HEK293 (cell line): ENCODE measurements at regions not wholly inside any gene's neighbourhood (a gene's known extent, or its start where the extent isn't known, plus 50 kb on each side); places are given as distances from the start of the nearest gene placed in this dataset.
A peak's percentile ranks its signal among the peaks of the same experiment; 100 is the strongest.

Source experiments
- CTCF ChIA-PET: fragments of 350-600 bp; formaldehyde crosslinking; extraction: SDS; loops from one replicate; lab custom pipeline; 2021; ENCODE audit warnings: antibody characterized with exemption; lab: Yijun Ruan, JAX
- POLR2A ChIA-PET: fragments of 300-600 bp; formaldehyde crosslinking; extraction: SDS; loops from one replicate; lab custom pipeline; 2020; ENCODE audit warnings: antibody characterized with exemption, inconsistent platforms; lab: Yijun Ruan, JAX
- H3K27ac ChIP-seq: fragments of 200-500 bp; sonication (Bioruptor generic); 2 replicates; pipeline ENCODE4 v1.5.1; 2014; ENCODE audit warnings: low read depth, low read length, control low read depth, inconsistent platforms; ENCODE audit errors: extremely low read depth
- H3K36me3 ChIP-seq, 2 experiments: fragments of 200-500 bp in 1 of 2; sonication (Bioruptor generic) in 1 of 2; 1 replicate in 1 of 2; 2 replicates in 1 of 2; pipeline ENCODE4 v1.5.1; 2014 to 2017; ENCODE audit warnings: inconsistent platforms in 2 of 2, low read length in 2 of 2; ENCODE audit not compliant: control insufficient read depth in 2 of 2, insufficient read depth in 1 of 2
- H3K4me1 ChIP-seq: fragments of 200-500 bp; sonication (Bioruptor generic); 2 replicates; pipeline ENCODE4 v1.5.1; 2014; ENCODE audit warnings: mild to moderate bottlenecking, low read length, inconsistent platforms; ENCODE audit not compliant: control insufficient read depth, insufficient read depth
- H3K4me3 ChIP-seq: 2 replicates; pipeline ENCODE4 v1.5.1; 2011; ENCODE audit warnings: low read depth, mild to moderate bottlenecking, control low read depth, low read length, moderate library complexity
- H3K9me3 ChIP-seq: fragments of 200-500 bp; sonication (Bioruptor generic); 2 replicates; pipeline ENCODE4 v1.5.1; 2014; ENCODE audit warnings: low read depth, low read length, inconsistent platforms; ENCODE audit not compliant: control insufficient read depth, insufficient read depth
- FEZF1 ChIP-seq: fragments of 450-650 bp; formaldehyde crosslinking; IDR thresholded peaks from 2 replicates; pipeline ENCODE4 v1.5.1; 2016; ENCODE audit warnings: missing biosample characterization, missing genetic modification characterization
- GFI1B ChIP-seq: fragments of 450-650 bp; formaldehyde crosslinking; IDR thresholded peaks from 2 replicates; pipeline ENCODE4 v1.5.1; 2016; ENCODE audit warnings: missing biosample characterization, missing genetic modification characterization
- KLF1 ChIP-seq: fragments of 450-650 bp; formaldehyde crosslinking; IDR thresholded peaks from 2 replicates; pipeline ENCODE4 v1.5.1; 2016; ENCODE audit warnings: missing biosample characterization, missing genetic modification characterization
- MYNN ChIP-seq: fragments of 450-650 bp; formaldehyde crosslinking; IDR thresholded peaks from 2 replicates; pipeline ENCODE4 v1.5.1; 2016; ENCODE audit warnings: missing biosample characterization, missing genetic modification characterization, borderline replicate concordance
- TCF7L2 ChIP-seq: IDR thresholded peaks from 2 replicates; pipeline ENCODE4 v1.6.1; 2011; ENCODE audit warnings: low read depth, mild to moderate bottlenecking, inconsistent platforms, low read length, moderate library complexity, borderline replicate concordance
- ZFHX2 ChIP-seq: fragments of 450-650 bp; formaldehyde crosslinking; conservative IDR thresholded peaks from 2 replicates; pipeline ENCODE4 v1.5.1; 2016; ENCODE audit warnings: missing biosample characterization, missing genetic modification characterization
- ZNF114 ChIP-seq: fragments of 450-650 bp; formaldehyde crosslinking; IDR thresholded peaks from 2 replicates; pipeline ENCODE4 v1.5.0; 2017; ENCODE audit warnings: missing biosample characterization, missing genetic modification characterization
- ZNF146 ChIP-seq: fragments of 450-650 bp; formaldehyde crosslinking; IDR thresholded peaks from 2 replicates; pipeline ENCODE4 v1.5.1; 2016; ENCODE audit warnings: missing biosample characterization, missing genetic modification characterization
- ZNF664 ChIP-seq: fragments of 450-650 bp; formaldehyde crosslinking; IDR thresholded peaks from 2 replicates; pipeline ENCODE4 v1.5.1; 2016; ENCODE audit warnings: missing biosample characterization, missing genetic modification characterization
- TF ChIP-seq, protein P1 (sequence below): fragments of 450-650 bp; formaldehyde crosslinking; IDR thresholded peaks from 2 replicates; pipeline ENCODE4 v1.5.1; 2016; ENCODE audit warnings: missing biosample characterization, missing genetic modification characterization
- TF ChIP-seq, protein P2 (sequence below): fragments of 450-650 bp; formaldehyde crosslinking; IDR thresholded peaks from 2 replicates; pipeline ENCODE4 v1.5.1; 2017; ENCODE audit warnings: missing biosample characterization, missing genetic modification characterization
- TF ChIP-seq, protein P3 (sequence below): fragments of 450-650 bp; formaldehyde crosslinking; IDR thresholded peaks from 2 replicates; pipeline ENCODE4; 2016; ENCODE audit warnings: missing biosample characterization, missing genetic modification characterization
- TF ChIP-seq, protein P4 (sequence below): fragments of 450-650 bp; IDR thresholded peaks from 2 replicates; pipeline ENCODE4 v1.5.1; 2018; ENCODE audit warnings: missing biosample characterization, mild to moderate bottlenecking, missing genetic modification characterization

DNA sequence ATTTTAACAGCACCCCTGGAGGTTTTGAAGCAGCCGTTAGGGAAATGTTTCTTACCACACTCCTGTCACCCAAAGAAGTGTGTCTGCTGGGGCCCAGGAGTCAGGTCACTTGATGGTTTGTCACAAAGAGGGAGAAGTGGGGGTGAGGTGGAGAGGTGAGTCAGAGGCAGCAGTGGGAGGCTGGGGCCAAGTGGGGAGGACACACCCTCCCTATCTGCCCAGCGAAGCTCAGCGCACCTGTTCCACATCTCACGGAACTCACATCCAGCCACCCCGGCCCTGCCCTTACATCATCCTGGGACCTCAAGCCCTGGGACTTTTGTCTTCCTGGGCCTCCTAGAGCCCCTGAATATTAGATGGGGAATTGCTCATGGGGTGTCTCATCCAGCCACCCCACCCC lies 171.1 kb upstream of the SMIM23 start:
- H3K4me3 ChIP-seq: no peak overlapping the region
- POLR2A ChIA-PET: no interaction called here
- H3K36me3 ChIP-seq: no peaks in the 10 kb centered on the region
- no peak for TF ChIP-seq ZNF114
- TF ChIP-seq, protein P1, sequence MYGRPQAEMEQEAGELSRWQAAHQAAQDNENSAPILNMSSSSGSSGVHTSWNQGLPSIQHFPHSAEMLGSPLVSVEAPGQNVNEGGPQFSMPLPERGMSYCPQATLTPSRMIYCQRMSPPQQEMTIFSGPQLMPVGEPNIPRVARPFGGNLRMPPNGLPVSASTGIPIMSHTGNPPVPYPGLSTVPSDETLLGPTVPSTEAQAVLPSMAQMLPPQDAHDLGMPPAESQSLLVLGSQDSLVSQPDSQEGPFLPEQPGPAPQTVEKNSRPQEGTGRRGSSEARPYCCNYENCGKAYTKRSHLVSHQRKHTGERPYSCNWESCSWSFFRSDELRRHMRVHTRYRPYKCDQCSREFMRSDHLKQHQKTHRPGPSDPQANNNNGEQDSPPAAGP: no peak
- TF ChIP-seq, protein P2, sequence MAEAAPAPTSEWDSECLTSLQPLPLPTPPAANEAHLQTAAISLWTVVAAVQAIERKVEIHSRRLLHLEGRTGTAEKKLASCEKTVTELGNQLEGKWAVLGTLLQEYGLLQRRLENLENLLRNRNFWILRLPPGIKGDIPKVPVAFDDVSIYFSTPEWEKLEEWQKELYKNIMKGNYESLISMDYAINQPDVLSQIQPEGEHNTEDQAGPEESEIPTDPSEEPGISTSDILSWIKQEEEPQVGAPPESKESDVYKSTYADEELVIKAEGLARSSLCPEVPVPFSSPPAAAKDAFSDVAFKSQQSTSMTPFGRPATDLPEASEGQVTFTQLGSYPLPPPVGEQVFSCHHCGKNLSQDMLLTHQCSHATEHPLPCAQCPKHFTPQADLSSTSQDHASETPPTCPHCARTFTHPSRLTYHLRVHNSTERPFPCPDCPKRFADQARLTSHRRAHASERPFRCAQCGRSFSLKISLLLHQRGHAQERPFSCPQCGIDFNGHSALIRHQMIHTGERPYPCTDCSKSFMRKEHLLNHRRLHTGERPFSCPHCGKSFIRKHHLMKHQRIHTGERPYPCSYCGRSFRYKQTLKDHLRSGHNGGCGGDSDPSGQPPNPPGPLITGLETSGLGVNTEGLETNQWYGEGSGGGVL: 0 out of 2 replicates have a peak, but pooled peaks have one; percentile 26
- TF ChIP-seq ZNF146 (tag by site-specific recombination): no peak
- no peak for TF ChIP-seq MYNN (tag by site-specific recombination)
- no peaks in the 10 kb centered on the region for H3K4me1 ChIP-seq
- H3K27ac ChIP-seq: no peak overlapping the region
- H3K9me3 ChIP-seq: no peaks in the 10 kb centered on the region
- CTCF ChIA-PET: no interaction called here

DNA sequence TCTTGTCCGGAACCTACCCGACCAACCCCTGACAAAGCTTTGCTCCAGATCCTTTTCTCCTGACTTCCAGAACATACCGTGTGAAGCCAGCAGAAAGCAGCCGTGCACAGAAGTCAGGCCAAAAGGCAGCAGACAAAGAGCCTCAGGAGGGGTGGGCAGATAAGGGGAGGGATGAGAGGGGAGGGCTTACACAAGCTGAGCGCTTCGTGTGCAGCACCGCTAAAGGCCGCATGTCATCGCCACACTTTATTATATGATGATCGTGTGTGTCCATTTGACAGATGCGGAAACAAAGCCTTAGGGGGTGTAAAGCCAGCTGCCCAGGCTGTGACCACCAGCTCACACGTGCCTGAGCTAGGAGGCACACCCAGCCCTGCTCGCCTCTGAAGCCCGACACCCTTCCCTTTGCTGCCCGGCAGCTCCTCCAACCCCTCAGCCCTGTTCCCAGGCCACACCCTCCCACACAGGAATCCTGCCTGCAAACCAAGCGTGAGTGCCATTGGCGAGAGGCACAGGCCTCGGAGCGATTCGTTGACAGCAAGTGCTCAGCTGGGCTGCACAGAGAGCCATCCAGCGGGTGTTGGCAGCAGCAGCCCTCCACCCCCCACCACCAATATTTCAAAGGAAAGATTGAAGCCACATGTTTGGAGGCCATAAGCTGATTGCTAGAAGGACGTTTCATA lies 170.5 kb upstream of the SMIM23 start:
- Histone ChIP-seq H3K4me1 (no peaks in the 10 kb centered on the region), H3K36me3 (no peaks in the 10 kb centered on the region), H3K27ac (no peak overlapping the region), H3K4me3 (no peak overlapping the region), H3K9me3 (no peaks in the 10 kb centered on the region)
- TF ChIP-seq GFI1B (tag by site-specific recombination): no peak
- TF ChIP-seq, protein P3, sequence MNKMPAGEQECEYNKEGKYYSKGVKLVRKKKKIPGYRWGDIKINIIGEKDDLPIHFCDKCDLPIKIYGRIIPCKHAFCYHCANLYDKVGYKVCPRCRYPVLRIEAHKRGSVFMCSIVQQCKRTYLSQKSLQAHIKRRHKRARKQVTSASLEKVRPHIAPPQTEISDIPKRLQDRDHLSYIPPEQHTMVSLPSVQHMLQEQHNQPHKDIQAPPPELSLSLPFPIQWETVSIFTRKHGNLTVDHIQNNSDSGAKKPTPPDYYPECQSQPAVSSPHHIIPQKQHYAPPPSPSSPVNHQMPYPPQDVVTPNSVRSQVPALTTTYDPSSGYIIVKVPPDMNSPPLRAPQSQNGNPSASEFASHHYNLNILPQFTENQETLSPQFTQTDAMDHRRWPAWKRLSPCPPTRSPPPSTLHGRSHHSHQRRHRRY (tag by site-specific recombination): no peak
- TF ChIP-seq ZFHX2 (tag by site-specific recombination): no peak
- peak; percentile 54; the same call in 1 of the 2 replicates for TF ChIP-seq KLF1
- POLR2A ChIA-PET: no interaction called here
- CTCF ChIA-PET: interaction anchor here (0.5 to 0.6 kb wide), 2 partner anchors 68 to 1427 kb away, joined by 3 to 4 read pairs; no protein-coding TSS in a partner anchor

GRCh38 chr5:171615705-171616640 lies 169.6 kb upstream of the SMIM23 start:
- Histone ChIP-seq H3K9me3 (no peaks in the 10 kb centered on the region), H3K27ac (no peak overlapping the region)
- POLR2A ChIA-PET: no interaction called here
- TF ChIP-seq, protein P4, sequence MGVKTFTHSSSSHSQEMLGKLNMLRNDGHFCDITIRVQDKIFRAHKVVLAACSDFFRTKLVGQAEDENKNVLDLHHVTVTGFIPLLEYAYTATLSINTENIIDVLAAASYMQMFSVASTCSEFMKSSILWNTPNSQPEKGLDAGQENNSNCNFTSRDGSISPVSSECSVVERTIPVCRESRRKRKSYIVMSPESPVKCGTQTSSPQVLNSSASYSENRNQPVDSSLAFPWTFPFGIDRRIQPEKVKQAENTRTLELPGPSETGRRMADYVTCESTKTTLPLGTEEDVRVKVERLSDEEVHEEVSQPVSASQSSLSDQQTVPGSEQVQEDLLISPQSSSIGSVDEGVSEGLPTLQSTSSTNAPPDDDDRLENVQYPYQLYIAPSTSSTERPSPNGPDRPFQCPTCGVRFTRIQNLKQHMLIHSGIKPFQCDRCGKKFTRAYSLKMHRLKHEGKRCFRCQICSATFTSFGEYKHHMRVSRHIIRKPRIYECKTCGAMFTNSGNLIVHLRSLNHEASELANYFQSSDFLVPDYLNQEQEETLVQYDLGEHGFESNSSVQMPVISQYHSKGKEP (tag by site-specific recombination): no peak
- TF ChIP-seq ZNF664 (no peak), FEZF1 (tag by site-specific recombination) (no peak), TCF7L2 (no peak)
- TF ChIP-seq, all 188 proteins: peak for 0
- CTCF ChIA-PET: interaction anchor here (0.6 to 0.7 kb wide), 2 partner anchors 130 to 1428 kb away, joined by 3 to 4 read pairs; no protein-coding TSS in a partner anchor
- no peak overlapping the region for H3K4me3 ChIP-seq
- H3K36me3 ChIP-seq: no peaks in the 10 kb centered on the region
- H3K4me1 ChIP-seq: no peaks in the 10 kb centered on the region
